Memory B cell (primary cell): ENCODE measurements at regions not wholly inside any gene's neighbourhood (a gene's known extent, or its start where the extent isn't known, plus 50 kb on each side); places are given as distances from the start of the nearest gene placed in this dataset.
"Not testable (repeated sequence)": the region's sequence is repeated elsewhere in the genome, so short reads cannot be mapped to it uniquely, and the experiment has no call there.

ENCODE experiments used
- ATAC-seq: fragments of 150-1000 bp; cut with Tn5 transposase; 2 replicates; pipeline ENCODE4 v1.10.0; 2021; ENCODE audit warnings: low read depth, mild to moderate bottlenecking, moderate library complexity
- DNase-seq, 2 donors: peaks; one replicate each; pipeline ENCODE4 v3.0.0; 2022; ENCODE audit warnings: low spot score in 2 of 2
- H3K27ac Mint-ChIP-seq: one replicate; pipeline ENCODE4 v1.8.0; 2022; ENCODE audit warnings: mild to moderate bottlenecking, moderate library complexity, mixed read lengths
- H3K27me3 Mint-ChIP-seq: one replicate; pipeline ENCODE4 v1.8.0; 2022; ENCODE audit warnings: mixed read lengths
- H3K36me3 Mint-ChIP-seq: one replicate; pipeline ENCODE4 v1.8.0; 2022; ENCODE audit warnings: mild to moderate bottlenecking, mixed read lengths
- H3K4me1 Mint-ChIP-seq: one replicate; pipeline ENCODE4 v1.8.0; 2022; ENCODE audit warnings: mixed read lengths
- H3K4me3 Mint-ChIP-seq: one replicate; pipeline ENCODE4 v1.8.0; 2022; ENCODE audit warnings: mild to moderate bottlenecking, moderate library complexity, mixed read lengths
- H3K9me3 Mint-ChIP-seq: one replicate; pipeline ENCODE4 v1.8.0; 2022; ENCODE audit warnings: mixed read lengths

DNA sequence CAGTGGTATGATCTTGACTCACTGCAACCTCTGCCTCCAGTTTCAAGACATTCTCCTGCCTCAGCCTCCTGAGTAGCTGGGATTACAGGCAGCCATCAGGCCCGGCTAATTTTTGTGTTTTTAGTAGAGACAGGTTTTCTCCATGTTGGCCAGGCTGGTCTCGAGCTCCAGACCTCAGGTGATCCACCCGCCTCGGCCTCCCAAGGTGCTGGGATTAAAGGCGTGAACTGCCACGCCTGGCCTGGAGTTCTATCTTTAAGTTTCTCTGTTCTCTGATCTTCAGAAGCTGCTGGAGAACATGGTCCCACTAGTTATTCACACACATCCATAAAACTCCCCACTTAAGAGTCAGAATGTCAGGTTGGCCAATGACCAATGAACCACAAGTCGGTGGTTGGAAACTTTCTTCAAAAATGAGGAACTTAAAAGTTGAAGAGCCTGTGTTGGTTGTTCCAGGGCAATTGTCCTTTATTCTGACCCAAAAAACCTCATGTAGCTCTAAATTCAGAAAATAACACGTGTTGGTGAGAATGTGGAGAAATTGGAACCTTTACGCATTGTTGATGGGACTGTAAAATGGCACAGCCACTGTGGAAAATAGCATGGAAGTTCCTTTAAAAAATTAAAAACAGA is 55.9 kb upstream of the PIK3CB start:
- Mint-ChIP-seq H3K4me1 (peaks cover 9% of the 10 kb centered on the region), H3K9me3 (peaks cover 1% of the 10 kb centered on the region), H3K27me3 (peaks cover 5% of the 10 kb centered on the region), H3K36me3 (no peaks in the 10 kb centered on the region), H3K4me3 (peak overlapping the region; percentile 15), H3K27ac (no peak overlapping the region)
- DNase-seq = peak in 1 of 2 donors; percentile 4
- peak; percentile 90 for ATAC-seq

DNA sequence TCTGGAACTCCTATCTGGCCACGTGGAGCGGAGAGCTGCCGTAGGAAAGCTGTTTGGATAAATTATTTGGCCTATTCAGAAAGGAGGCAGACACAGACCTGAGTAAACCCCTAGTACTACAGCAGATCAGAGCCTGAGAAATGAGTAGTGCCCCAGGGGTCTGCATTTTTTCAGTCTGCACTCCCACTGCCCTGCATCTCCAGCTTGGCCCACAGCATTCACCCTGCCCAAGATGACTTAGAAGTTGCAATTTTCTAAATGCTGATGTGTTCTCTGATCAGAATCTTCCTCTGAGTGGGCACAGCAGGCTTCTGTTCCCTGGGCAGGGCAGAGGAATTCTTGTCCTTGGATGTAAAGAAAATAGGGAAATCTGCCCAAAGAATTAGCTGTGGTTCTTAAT is 55.1 kb upstream of the PIK3CB start:
- Mint-ChIP-seq H3K4me3 (no peak overlapping the region), H3K27me3 (peaks cover 5% of the 10 kb centered on the region), H3K27ac (no peak overlapping the region), H3K9me3 (peaks cover 1% of the 10 kb centered on the region), H3K4me1 (peaks cover 9% of the 10 kb centered on the region), H3K36me3 (no peaks in the 10 kb centered on the region)
- DNase-seq (no peak), ATAC-seq (no peak)

DNA sequence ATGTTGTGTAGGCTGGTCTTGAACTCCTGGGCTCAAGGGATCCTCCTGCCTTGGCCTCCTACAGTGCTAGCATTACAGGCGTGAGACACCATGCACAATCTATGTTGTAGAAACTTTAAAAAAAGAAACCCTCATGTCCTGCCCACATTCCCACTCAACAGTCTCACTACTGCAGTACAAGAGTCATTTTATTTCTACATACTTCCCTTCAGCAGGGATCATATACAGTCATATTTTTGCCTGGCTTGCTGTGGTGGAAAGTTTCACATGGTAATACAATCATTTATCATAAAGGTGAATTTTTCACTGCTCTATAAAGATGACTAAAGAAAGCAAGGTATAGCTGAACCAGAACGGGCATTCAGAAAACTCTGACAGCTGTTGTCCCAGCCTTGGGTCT is 53.8 kb upstream of the PIK3CB start:
- H3K27me3 Mint-ChIP-seq = peaks cover 5% of the 10 kb centered on the region
- ATAC-seq = no peak
- H3K4me1 Mint-ChIP-seq = peaks cover 9% of the 10 kb centered on the region
- no peak for DNase-seq
- peaks cover 1% of the 10 kb centered on the region for H3K9me3 Mint-ChIP-seq
- H3K27ac Mint-ChIP-seq = no peak overlapping the region
- no peaks in the 10 kb centered on the region for H3K36me3 Mint-ChIP-seq
- no peak overlapping the region for H3K4me3 Mint-ChIP-seq

DNA sequence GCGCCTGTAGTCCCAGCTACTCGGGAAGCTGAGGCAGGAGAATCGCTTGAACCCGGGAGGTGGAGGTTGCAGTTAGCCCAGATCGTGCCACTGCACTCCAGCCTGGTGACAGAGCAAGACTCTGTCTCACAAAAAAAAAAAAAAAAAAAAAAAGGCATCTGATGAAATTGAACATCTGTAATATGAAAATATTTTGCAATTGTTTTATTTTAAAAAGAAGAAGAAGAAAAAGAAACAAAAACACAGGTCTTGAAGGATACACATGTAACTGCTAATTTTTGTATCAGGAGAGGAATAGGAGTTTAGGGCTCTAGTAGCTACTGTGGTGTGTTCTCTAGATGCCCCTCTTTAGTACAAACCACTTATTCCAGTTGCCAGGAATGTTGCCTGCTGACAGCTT is 51.4 kb upstream of the PIK3CB start:
- not testable (repeated sequence) for H3K4me1 Mint-ChIP-seq, ATAC-seq, H3K27ac Mint-ChIP-seq, H3K4me3 Mint-ChIP-seq, H3K9me3 Mint-ChIP-seq, H3K27me3 Mint-ChIP-seq, DNase-seq, H3K36me3 Mint-ChIP-seq
